SK-N-SH treated with all-trans-retinoic acid at 6 μM for 48 hours (cell line): ENCODE measurements at regions not wholly inside any gene's neighbourhood (a gene's known extent, or its start where the extent isn't known, plus 50 kb on each side); places are given as distances from the start of the nearest gene placed in this dataset.

Experiments used
- PATZ1 ChIP-seq: fragments of 250-450 bp; sonication (Bioruptor Pico); IDR thresholded peaks from 2 replicates; pipeline ENCODE4 v1.8.0; 2020; ENCODE audit warnings: mild to moderate bottlenecking, moderate library complexity, borderline replicate concordance
- TCF4 ChIP-seq: fragments of 250-450 bp; sonication (Bioruptor Pico); IDR thresholded peaks from 2 replicates; pipeline ENCODE4 v1.8.0; 2021; ENCODE audit warnings: mild to moderate bottlenecking, moderate library complexity, borderline replicate concordance
- ZNF8 ChIP-seq: fragments of 450-650 bp; formaldehyde crosslinking; IDR thresholded peaks from 2 replicates; pipeline ENCODE4 v1.5.0; 2020; ENCODE audit warnings: mild to moderate bottlenecking, moderate library complexity

GRCh38 chrX:128961290-128961689 lies 562.0 kb downstream of the SMARCA1 start:
- TF ChIP-seq ZNF8 (CRISPR knock-in tag) (no peak), PATZ1 (no peak), TCF4 (no peak)
